NCI-H748 (cell line): ENCODE measurements at regions not wholly inside any gene's neighbourhood (a gene's known extent, or its start where the extent isn't known, plus 50 kb on each side); places are given as distances from the start of the nearest gene placed in this dataset.
"Not testable (repeated sequence)": the region's sequence is repeated elsewhere in the genome, so short reads cannot be mapped to it uniquely, and the experiment has no call there.

Experiments
- DNase-seq: peaks from one replicate; lab custom pipeline; 2025; ENCODE audit not compliant: unreplicated experiment; lab: John Stamatoyannopoulos, UW

DNA sequence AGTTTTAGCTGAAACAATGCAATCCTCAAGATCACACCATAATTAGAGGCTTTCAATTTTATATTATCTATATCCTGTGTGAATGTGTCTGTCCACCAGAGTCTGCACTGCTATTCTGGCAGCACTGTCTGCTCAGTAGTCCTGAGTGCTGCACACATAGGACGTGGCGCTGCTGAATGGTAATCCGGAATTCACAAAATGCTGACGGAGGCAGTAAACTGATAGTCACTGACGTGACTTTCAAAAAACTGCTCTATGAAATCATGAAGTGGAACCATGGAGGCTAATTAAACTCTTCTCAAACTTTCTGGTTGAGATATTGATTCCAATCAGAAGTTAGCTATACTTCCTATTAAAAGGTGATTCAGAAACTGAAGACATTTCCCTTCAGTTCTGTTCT lies 190.8 kb upstream of the NOX3 start:
- no peak for DNase-seq

DNA sequence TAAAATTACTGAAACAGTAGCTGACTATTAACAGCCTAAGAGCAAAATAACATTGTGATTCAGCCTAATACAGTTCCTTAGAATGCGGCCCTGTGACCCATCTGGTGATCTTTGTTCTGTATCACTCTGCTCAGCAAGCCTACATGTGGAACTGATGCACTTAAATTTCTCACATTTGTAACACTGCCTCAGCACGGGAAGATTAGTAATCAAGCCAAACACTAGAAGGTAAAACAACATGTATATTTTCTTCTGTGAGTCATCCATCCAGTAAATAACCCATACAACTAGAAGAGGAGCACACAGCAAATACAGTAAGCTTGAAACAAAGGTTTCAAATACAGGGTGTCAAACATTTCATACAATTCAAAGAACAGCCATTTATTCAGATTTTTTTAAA lies 189.7 kb upstream of the NOX3 start:
- no peak for DNase-seq

DNA sequence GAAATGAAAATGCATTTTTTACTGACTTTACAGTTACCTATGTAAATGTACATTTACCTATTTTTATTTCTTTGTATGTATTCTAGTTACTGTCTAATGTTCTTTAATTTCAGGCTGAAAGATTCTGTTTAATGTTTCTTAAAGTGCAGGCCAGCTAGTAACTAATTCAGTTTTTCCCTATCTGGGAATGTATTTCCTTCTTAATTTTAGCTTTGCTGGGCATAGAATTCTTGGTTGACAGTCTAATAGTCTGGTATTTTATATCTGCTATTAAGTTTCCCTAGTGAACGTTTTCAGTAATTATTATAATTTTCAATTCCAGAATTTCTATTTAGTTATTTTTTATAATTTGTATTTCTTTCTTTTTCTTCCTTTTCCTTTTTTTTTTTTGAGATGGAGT lies 186.0 kb upstream of the NOX3 start:
- no peak for DNase-seq

DNA sequence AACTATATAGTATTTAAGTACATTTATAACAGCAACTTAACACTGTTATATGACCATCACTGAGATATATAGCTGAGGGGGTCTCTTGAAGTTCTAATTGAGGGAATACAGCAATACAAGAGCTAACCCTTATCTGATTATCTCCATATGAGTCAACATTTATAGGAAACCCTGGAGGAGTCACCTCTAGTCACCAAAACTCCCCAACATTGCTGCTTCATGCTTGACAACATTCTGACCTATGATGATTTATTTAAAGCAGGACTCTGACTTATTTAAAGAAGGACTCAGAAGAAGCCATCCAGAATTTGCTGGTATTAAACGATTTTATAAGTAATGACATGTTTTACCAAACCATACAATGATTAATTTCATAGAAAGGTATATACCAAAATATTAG lies 182.6 kb upstream of the NOX3 start:
- no peak for DNase-seq

DNA sequence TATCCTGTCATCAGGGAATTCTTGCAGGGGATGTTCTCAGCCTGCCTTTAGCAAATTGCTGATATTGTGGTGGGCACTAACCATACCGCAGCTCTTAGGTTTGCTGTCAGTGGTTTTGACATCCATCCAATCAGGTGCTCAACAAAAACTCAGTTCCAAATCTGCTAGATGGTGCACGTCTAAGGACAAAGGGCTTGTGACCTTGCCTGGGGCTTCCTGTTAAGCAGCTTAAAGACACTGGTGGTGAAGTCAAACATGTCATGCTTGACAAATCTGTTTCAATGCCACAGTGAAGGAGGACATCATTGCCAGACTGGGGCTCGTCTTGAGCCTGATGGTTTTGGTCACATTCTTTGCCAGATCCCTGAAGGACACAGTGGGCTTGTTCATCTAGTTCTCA lies 179.8 kb upstream of the NOX3 start:
- no peak for DNase-seq

DNA sequence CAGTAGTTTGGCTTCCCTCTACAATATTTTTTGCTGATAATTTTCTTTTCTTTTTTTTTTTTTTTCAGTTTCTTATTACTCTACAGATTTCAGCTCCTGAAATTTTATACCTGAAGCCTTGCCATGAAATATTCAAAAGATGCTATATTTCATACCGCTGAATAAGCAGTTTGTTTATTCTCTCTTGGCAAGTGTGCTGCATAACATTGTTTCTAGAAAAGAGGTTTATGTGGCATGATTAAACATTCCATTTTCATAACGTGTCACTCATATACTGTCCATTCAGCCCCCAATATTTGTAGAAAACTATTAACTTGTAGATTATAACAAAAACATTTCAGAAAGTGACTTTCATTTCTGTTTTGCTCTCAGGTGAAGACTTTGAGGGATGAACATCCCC lies 174.4 kb upstream of the NOX3 start:
- DNase-seq = no peak

DNA sequence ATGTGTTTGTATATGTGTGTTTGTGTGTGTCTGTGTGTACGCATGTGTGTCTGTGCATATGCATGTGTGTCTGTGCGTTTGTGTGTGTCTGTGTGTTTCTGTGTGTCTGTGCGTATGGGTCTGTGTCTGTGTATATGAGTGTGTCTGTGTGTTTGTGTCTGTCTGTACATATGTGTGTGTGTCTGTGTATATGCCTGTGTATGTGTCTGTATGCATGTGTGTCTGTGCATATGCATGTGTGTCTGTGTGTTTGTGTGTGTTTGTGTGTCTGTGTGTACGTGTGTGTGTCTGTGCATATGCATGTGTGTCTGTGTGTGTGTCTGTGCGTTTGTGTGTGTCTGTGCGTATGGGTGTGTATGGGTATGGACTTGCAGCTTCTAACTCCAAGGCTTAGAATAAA lies 174.0 kb upstream of the NOX3 start:
- no peak for DNase-seq

GRCh38 chr6:155628306-155628705 lies 172.7 kb upstream of the NOX3 start:
- DNase-seq = no peak

- not testable (repeated sequence) for DNase-seq
These were observed 172.1 kb upstream of the NOX3 start for GRCh38 chr6:155627722-155628212.

GRCh38 chr6:155623450-155624178 lies 168.0 kb upstream of the NOX3 start:
- no peak for DNase-seq

GRCh38 chr6:155614606-155615005 lies 159.0 kb upstream of the NOX3 start:
- no peak for DNase-seq

GRCh38 chr6:155611742-155612141 lies 156.1 kb upstream of the NOX3 start:
- DNase-seq = no peak

DNA sequence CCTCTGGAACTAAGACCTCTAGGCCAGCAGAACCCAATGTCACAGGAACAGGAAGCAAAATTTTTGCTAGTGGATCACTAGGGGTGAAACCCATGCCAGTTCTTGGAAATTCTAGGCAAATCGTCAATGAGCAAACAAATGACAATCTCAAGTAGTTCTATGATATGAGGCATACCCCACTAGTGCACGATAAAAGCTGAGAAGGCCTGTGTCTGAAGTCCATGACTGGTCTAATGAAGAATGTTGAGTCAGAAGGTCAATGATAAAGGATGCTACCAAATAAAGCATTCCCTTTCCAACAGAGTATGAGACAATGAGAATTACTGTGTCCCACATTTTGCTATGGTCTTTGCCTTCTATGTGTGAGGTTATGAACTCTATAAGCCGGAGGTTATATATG lies 149.4 kb upstream of the NOX3 start:
- DNase-seq = no peak

GRCh38 chr6:155599561-155599960 lies 143.9 kb upstream of the NOX3 start:
- DNase-seq = no peak

- no peak for DNase-seq
These were observed 143.5 kb upstream of the NOX3 start for GRCh38 chr6:155599160-155599559.

GRCh38 chr6:155595284-155595683 lies 139.6 kb upstream of the NOX3 start:
- DNase-seq = peak; percentile 22

DNA sequence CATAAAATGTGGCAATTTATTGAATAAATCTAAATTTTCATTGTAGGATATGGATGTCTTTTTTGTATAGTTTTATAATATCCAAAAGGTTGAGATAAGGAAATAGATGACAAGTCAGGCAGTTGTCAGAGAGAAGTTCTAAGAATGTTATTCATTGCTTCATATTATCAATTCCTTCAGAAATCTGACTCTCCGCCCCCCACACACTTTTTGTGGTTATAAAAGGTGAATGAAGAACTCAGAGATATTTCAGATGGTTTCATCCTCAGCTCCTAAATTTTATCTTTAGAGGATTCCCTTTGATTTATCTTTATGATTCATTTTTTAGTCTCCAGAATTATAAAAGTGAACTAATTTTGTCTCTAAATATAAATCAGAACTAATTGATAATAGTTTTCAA lies 136.1 kb upstream of the NOX3 start:
- DNase-seq = no peak

DNA sequence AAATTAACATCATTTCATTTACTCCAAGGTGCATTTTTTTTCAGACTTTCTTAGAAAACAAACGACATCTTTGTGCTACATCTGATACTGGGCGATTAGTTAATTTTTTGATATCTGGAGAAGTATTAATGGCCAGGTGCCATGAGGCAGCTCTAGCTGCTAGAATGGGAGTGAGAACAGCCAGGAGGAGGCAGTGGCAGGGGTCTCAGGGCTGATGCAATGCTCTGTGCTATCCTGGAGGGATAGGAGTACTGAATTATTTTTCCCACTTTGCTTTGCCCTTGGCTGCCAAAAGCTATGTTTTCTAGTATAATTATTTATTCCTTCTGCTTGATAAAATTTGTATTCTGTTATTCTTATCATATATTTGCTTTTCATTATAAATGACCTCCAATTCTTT lies 133.6 kb upstream of the NOX3 start:
- DNase-seq = no peak

- no peak for DNase-seq
These were observed 132.2 kb upstream of the NOX3 start for GRCh38 chr6:155587817-155588216.

GRCh38 chr6:155586090-155586489 lies 130.5 kb upstream of the NOX3 start:
- DNase-seq = no peak

GRCh38 chr6:155584006-155584405 lies 128.4 kb upstream of the NOX3 start:
- DNase-seq = no peak

DNA sequence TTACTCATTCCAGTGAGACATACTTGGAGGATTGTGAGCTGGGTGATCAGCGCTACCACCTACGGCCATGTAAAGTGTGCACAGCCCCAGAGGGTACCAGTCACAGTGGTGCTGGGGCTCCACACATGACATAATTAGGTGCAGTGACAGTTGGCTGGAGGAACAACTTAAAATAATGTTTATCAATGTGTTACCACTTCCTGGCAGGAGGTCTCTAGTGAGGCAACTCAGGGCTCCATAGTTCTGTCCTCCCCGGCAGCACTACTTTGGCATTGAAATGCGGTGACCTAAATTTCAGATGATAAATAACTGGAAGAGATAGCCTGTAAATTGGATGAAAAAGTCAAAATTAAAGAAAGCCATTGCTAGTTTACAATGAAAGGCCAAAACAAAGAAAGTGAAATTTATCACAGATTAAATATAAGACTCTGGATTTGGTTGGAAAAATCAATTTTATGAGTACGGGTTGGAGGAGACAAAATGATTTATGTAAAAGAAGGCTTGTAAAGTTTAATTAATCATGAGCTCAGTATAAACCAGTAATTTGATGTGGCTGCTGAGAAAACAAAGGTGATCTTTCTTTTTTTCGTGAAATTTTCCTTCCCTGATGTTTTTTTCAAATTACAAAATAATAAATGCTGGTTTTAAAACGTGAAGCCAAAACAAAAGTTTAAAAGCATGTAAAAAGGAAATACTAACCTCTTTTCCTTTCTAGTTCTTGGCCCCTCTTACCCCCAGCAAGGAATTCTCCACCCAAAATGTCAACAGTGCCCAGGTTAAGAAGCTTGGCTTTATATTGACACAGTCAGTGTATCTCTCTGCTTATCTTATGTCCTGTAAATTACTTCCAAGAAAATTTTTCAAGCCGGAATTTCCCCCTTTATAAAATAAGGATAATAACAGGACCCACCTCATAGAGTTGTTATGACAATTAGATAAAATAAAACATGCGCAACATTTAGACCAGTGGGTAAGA lies 126.7 kb upstream of the NOX3 start:
- no peak for DNase-seq
